Fibroblast of mammary gland (primary cell): ENCODE measurements at regions not wholly inside any gene's neighbourhood (a gene's known extent, or its start where the extent isn't known, plus 50 kb on each side); places are given as distances from the start of the nearest gene placed in this dataset.
A peak's percentile ranks its signal among the peaks of the same experiment; 100 is the strongest.

Source experiments
- DNase-seq: peaks from one replicate; pipeline ENCODE4 v3.0.0-alpha.2; 2010; ENCODE audit warnings: low read depth
- H3K4me3 ChIP-seq: 2 replicates; pipeline ENCODE4 v1.5.1; 2011; ENCODE audit warnings: low read depth, mild to moderate bottlenecking, low read length, moderate library complexity; ENCODE audit not compliant: control insufficient read depth
- CTCF ChIP-seq: conservative IDR thresholded peaks from 2 replicates; pipeline ENCODE4 v1.5.1; 2011; ENCODE audit warnings: low read depth, low read length, inconsistent platforms; ENCODE audit not compliant: control insufficient read depth, insufficient read depth

- no peak for TF ChIP-seq CTCF
- DNase-seq, result no peak
- H3K4me3 ChIP-seq, result no peak overlapping the region
Observed at GRCh38 chr21:25297117-25297516, 310.2 kb downstream of the MRPL39 start.

- no peak overlapping the region for H3K4me3 ChIP-seq
- peak; percentile 35 for DNase-seq
- no peak for TF ChIP-seq CTCF
Observed at GRCh38 chr21:25296252-25296651, 311.0 kb downstream of the MRPL39 start.

GRCh38 chr21:25292396-25292795 lies 314.9 kb downstream of the MRPL39 start:
- no peak overlapping the region for H3K4me3 ChIP-seq
- TF ChIP-seq CTCF, result no peak
- DNase-seq, result no peak

GRCh38 chr21:25283720-25284119 lies 323.6 kb downstream of the MRPL39 start:
- peak; percentile 68 for DNase-seq
- no peak overlapping the region for H3K4me3 ChIP-seq
- peak; percentile 59 for TF ChIP-seq CTCF

GRCh38 chr21:25281134-25281533 lies 326.1 kb downstream of the MRPL39 start:
- H3K4me3 ChIP-seq, result no peak overlapping the region
- TF ChIP-seq CTCF, result no peak
- DNase-seq, result no peak

GRCh38 chr21:25280061-25280460 lies 327.2 kb downstream of the MRPL39 start:
- no peak for TF ChIP-seq CTCF
- H3K4me3 ChIP-seq, result no peak overlapping the region
- no peak for DNase-seq

GRCh38 chr21:25273959-25274358 lies 333.3 kb downstream of the MRPL39 start:
- no peak for TF ChIP-seq CTCF
- H3K4me3 ChIP-seq, result no peak overlapping the region

More at GRCh38 chr21:25273959-25274358, 333.3 kb downstream of the MRPL39 start:
- no peak for DNase-seq
